Stimulated activated CD8-positive, alpha-beta memory T cell treated with anti-CD3 and anti-CD28 coated beads, Interleukin-7, amount 100 ng/mL, for 1 hour (primary cell): ENCODE measurements at regions not wholly inside any gene's neighbourhood (a gene's known extent, or its start where the extent isn't known, plus 50 kb on each side); places are given as distances from the start of the nearest gene placed in this dataset.

Experiments used
- DNase-seq, 2 donors: peaks; one replicate each; pipeline ENCODE4 v3.0.0-alpha.2; 2020; ENCODE audit warnings: low read depth in 2 of 2

DNA sequence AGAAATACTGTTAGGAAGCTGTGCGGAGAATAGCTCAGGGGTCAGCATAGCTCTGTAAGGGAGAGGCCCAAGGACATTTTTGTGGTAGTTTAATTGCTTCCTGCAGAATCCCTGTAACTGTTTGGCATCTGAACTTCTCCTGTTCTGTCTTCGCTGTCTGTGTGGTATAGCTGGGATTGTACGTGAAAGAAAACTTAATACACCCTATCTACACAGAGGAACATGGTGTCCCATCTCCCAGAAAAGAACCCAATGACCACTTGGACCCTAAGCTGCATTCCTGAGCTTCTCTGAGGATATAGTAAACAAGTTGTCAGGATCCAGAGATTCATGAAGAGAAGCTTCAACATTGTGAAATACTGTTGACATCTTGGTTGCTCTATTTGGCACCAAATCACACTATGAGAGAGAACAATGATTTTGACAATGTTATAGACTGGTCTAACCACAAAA is 81.3 kb downstream of the CDC42EP3 start:
- DNase-seq: no peak
